ENCODE measurements at regions not wholly inside any gene's neighbourhood (a gene's known extent, or its start where the extent isn't known, plus 50 kb on each side); places are given as distances from the start of the nearest gene placed in this dataset.

- no peak for DNase-seq
Observed at GRCh38 chr1:37085393-37085792, 51.1 kb upstream of the GRIK3 start.

- DNase-seq: no peak
Observed at GRCh38 chr1:37089750-37090149, 55.4 kb upstream of the GRIK3 start.

GRCh38 chr1:37090671-37091070, 56.4 kb upstream of the GRIK3 start:
- DNase-seq: no peak

GRCh38 chr1:37092937-37093336, 58.6 kb upstream of the GRIK3 start:
- no peak for DNase-seq

GRCh38 chr1:37094302-37094701, 60.0 kb upstream of the GRIK3 start:
- DNase-seq: no peak

- DNase-seq: peak; percentile 6
Observed at GRCh38 chr1:37096523-37096922, 62.2 kb upstream of the GRIK3 start.

GRCh38 chr1:37097731-37098130, 63.4 kb upstream of the GRIK3 start:
- DNase-seq: no peak

- no peak for DNase-seq
Observed at GRCh38 chr1:37098237-37098636, 63.9 kb upstream of the GRIK3 start.

- DNase-seq: no peak
Observed at GRCh38 chr1:37100310-37100709, 66.0 kb upstream of the GRIK3 start.

- DNase-seq: no peak
Observed at GRCh38 chr1:37102656-37103382, 68.5 kb upstream of the GRIK3 start.

- no peak for DNase-seq
Observed at GRCh38 chr1:37105911-37106310, 71.6 kb upstream of the GRIK3 start.

GRCh38 chr1:37107153-37107907, 73.0 kb upstream of the GRIK3 start:
- DNase-seq: no peak

GRCh38 chr1:37108596-37109188, 74.4 kb upstream of the GRIK3 start:
- no peak for DNase-seq

GRCh38 chr1:37112430-37112829, 78.1 kb upstream of the GRIK3 start:
- no peak for DNase-seq

- no peak for DNase-seq
Observed at GRCh38 chr1:37113285-37113997, 79.1 kb upstream of the GRIK3 start.

GRCh38 chr1:37118790-37119189, 84.5 kb upstream of the GRIK3 start:
- DNase-seq: no peak

- no peak for DNase-seq
Observed at GRCh38 chr1:37120279-37120678, 86.0 kb upstream of the GRIK3 start.

GRCh38 chr1:37123276-37124115, 89.2 kb upstream of the GRIK3 start:
- DNase-seq: no peak

GRCh38 chr1:37124501-37124900, 90.2 kb upstream of the GRIK3 start:
- DNase-seq: no peak

GRCh38 chr1:37125295-37125694, 91.0 kb upstream of the GRIK3 start:
- no peak for DNase-seq

- no peak for DNase-seq
Observed at GRCh38 chr1:37127254-37127748, 93.0 kb upstream of the GRIK3 start.

GRCh38 chr1:37128091-37128490, 93.8 kb upstream of the GRIK3 start:
- DNase-seq: no peak

All from activated CD4-positive, alpha-beta T cell treated with anti-CD3 and anti-CD28 coated beads, Interleukin-10, Interleukin-2, amounts not matched to agents 100 ng/mL and 50 ng/mL, durations not matched to agents 16 hours and 8 hours (primary cell).